Natural killer cell (primary cell): ENCODE measurements at regions not wholly inside any gene's neighbourhood (a gene's known extent, or its start where the extent isn't known, plus 50 kb on each side); places are given as distances from the start of the nearest gene placed in this dataset.

Experiments used
- ATAC-seq, 3 donors: fragments of 150-1000 bp in 2 of 3; fragments of 200-7000 bp in 1 of 3; cut with Tn5 transposase; 1 replicate in 1 of 3; 2 replicates in 2 of 3; pipeline ENCODE4 v1.10.0; 2021; ENCODE audit warnings: mild to moderate bottlenecking in 2 of 3, moderate library complexity in 2 of 3
- DNase-seq, 2 donors: peaks; one replicate each; pipeline versions ENCODE4 v3.0.0 to v3.0.0-alpha.2; 2013 to 2021; ENCODE audit warnings: mixed read lengths in 1 of 2
- H3K27ac ChIP-seq: one replicate; pipeline ENCODE4 v1.5.1; 2013; ENCODE audit warnings: mild to moderate bottlenecking, low read length
- H3K27me3 ChIP-seq: one replicate; pipeline ENCODE4 v1.6.1; 2013; ENCODE audit warnings: low read length; ENCODE audit not compliant: control insufficient read depth, insufficient read depth
- H3K36me3 ChIP-seq: one replicate; pipeline ENCODE4 v1.6.1; 2013; ENCODE audit warnings: low read length; ENCODE audit not compliant: control insufficient read depth, insufficient read depth
- H3K4me1 ChIP-seq: one replicate; pipeline ENCODE4 v1.6.1; 2013; ENCODE audit warnings: low read length; ENCODE audit not compliant: control insufficient read depth, insufficient read depth
- H3K4me3 ChIP-seq: one replicate; pipeline ENCODE4 v1.5.1; 2013; ENCODE audit warnings: low read length
- H3K9me3 ChIP-seq: one replicate; pipeline ENCODE4 v1.6.1; 2013; ENCODE audit warnings: low read length; ENCODE audit not compliant: control insufficient read depth, insufficient read depth
- H3K27ac Mint-ChIP-seq, 2 donors: one replicate each; pipeline ENCODE4 v1.8.0; 2022; ENCODE audit warnings: mild to moderate bottlenecking in 2 of 2, mixed read lengths in 2 of 2, moderate library complexity in 1 of 2
- H3K27me3 Mint-ChIP-seq, 2 donors: one replicate each; pipeline ENCODE4 v1.8.0; 2022; ENCODE audit warnings: low read depth in 2 of 2, mixed read lengths in 2 of 2
- H3K36me3 Mint-ChIP-seq: one replicate; pipeline ENCODE4 v1.8.0; 2022; ENCODE audit warnings: mixed read lengths
- H3K4me1 Mint-ChIP-seq, 2 donors: one replicate each; pipeline ENCODE4 v1.8.0; 2022; ENCODE audit warnings: mixed read lengths in 2 of 2
- H3K4me3 Mint-ChIP-seq: one replicate; pipeline ENCODE4 v1.8.0; 2022; ENCODE audit warnings: mild to moderate bottlenecking, moderate library complexity, mixed read lengths
- H3K9me3 Mint-ChIP-seq, 2 donors: one replicate each; pipeline ENCODE4 v1.8.0; 2022; ENCODE audit warnings: mixed read lengths in 2 of 2
- CTCF ChIP-seq: fragments of 200-600 bp; IDR thresholded peaks from one replicate; pipeline ENCODE4 v1.8.0; 2022; ENCODE audit warnings: antibody characterized with exemption
- WGBS: methylation state at CpG from one replicate; pipeline ENCODE4 v1.1.7; 2013; ENCODE audit warnings: missing lambda C conversion rate; ENCODE audit not compliant: insufficient coverage; 5-methylcytosine and 5-hydroxymethylcytosine counted together
- intact Hi-C: fragments of 100-400 bp; cut with micrococcal nuclease; formaldehyde crosslinking; loops from one replicate; pipeline ENCODE4 v1.14.2; 2022

GRCh38 chr1:5253036-5253435, 598.6 kb downstream of the AJAP1 start:
- TF ChIP-seq CTCF, result no peak
- Histone ChIP-seq H3K27ac (no peak overlapping the region), H3K4me1 (no peaks in the 10 kb centered on the region), H3K4me3 (no peak overlapping the region), H3K9me3 (no peaks in the 10 kb centered on the region), H3K27me3 (no peaks in the 10 kb centered on the region), H3K36me3 (no peaks in the 10 kb centered on the region)
- Mint-ChIP-seq H3K4me1 (no peaks in the 10 kb centered on the region), H3K9me3 (no peaks in the 10 kb centered on the region), H3K36me3 (no peaks in the 10 kb centered on the region), H3K4me3 (no peak overlapping the region), H3K27ac (no peak overlapping the region), H3K27me3 (peaks cover 3 to 6% of the 10 kb centered on the region in 2 donors)
- intact Hi-C loops, result no loop called here
- DNase-seq (no peak), ATAC-seq (no peak)
- 98% methylated on average over 5 of the region's 5 CpGs for WGBS

GRCh38 chr1:5250336-5250735, 595.9 kb downstream of the AJAP1 start:
- ATAC-seq (no peak), DNase-seq (no peak)
- no peaks in the 10 kb centered on the region for H3K27me3 ChIP-seq
- H3K27me3 Mint-ChIP-seq, result peaks cover under 1 to 6% of the 10 kb centered on the region in 2 donors
- TF ChIP-seq CTCF, result no peak
- no peak overlapping the region for H3K27ac ChIP-seq
- intact Hi-C loops, result no loop called here
- H3K9me3 ChIP-seq, result no peaks in the 10 kb centered on the region
- H3K27ac Mint-ChIP-seq, result no peak overlapping the region
- no peak overlapping the region for H3K4me3 ChIP-seq
- H3K4me3 Mint-ChIP-seq, result no peak overlapping the region
- H3K4me1 ChIP-seq, result no peaks in the 10 kb centered on the region
- no peaks in the 10 kb centered on the region for H3K36me3 ChIP-seq
- WGBS, result 45% methylated on average over 2 of the region's 2 CpGs
- H3K9me3 Mint-ChIP-seq, result peaks cover 0 to 2% of the 10 kb centered on the region in 2 donors
- H3K36me3 Mint-ChIP-seq, result no peaks in the 10 kb centered on the region
- no peaks in the 10 kb centered on the region for H3K4me1 Mint-ChIP-seq

- H3K9me3 ChIP-seq, result no peaks in the 10 kb centered on the region
- H3K4me1 ChIP-seq, result no peaks in the 10 kb centered on the region
- WGBS, result 85% methylated on average over 5 of the region's 5 CpGs
- H3K9me3 Mint-ChIP-seq, result peaks cover 0 to 2% of the 10 kb centered on the region in 2 donors
- no peak overlapping the region for H3K4me3 ChIP-seq
- H3K27ac ChIP-seq, result no peak overlapping the region
- no peaks in the 10 kb centered on the region for H3K4me1 Mint-ChIP-seq
- no peak overlapping the region for H3K4me3 Mint-ChIP-seq
- no peak for DNase-seq
- no peaks in the 10 kb centered on the region for H3K36me3 Mint-ChIP-seq
- H3K27me3 ChIP-seq, result no peaks in the 10 kb centered on the region
- H3K27me3 Mint-ChIP-seq, result peaks cover 3 to 6% of the 10 kb centered on the region in 2 donors
- no peak overlapping the region for H3K27ac Mint-ChIP-seq
- H3K36me3 ChIP-seq, result no peaks in the 10 kb centered on the region
- no peak for TF ChIP-seq CTCF
- ATAC-seq, result no peak
- intact Hi-C loops, result no loop called here
Observed at GRCh38 chr1:5245348-5245747, 590.9 kb downstream of the AJAP1 start.

- TF ChIP-seq CTCF, result no peak
- H3K4me1 ChIP-seq, result no peaks in the 10 kb centered on the region
- DNase-seq, result no peak
- H3K27me3 ChIP-seq, result no peaks in the 10 kb centered on the region
- no peak for ATAC-seq
- Mint-ChIP-seq H3K9me3 (peaks cover 0 to 2% of the 10 kb centered on the region in 2 donors), H3K27ac (no peak overlapping the region), H3K27me3 (peaks cover 3 to 6% of the 10 kb centered on the region in 2 donors), H3K36me3 (no peaks in the 10 kb centered on the region), H3K4me1 (no peaks in the 10 kb centered on the region), H3K4me3 (no peak overlapping the region)
- H3K27ac ChIP-seq, result no peak overlapping the region
- 86% methylated on average over 11 of the region's 13 CpGs for WGBS
- H3K4me3 ChIP-seq, result no peak overlapping the region
- H3K9me3 ChIP-seq, result no peaks in the 10 kb centered on the region
- no peaks in the 10 kb centered on the region for H3K36me3 ChIP-seq
- intact Hi-C loops, result no loop called here
Observed at GRCh38 chr1:5244631-5245285, 590.3 kb downstream of the AJAP1 start.
